GM21447 (cell line): ENCODE measurements at regions not wholly inside any gene's neighbourhood (a gene's known extent, or its start where the extent isn't known, plus 50 kb on each side); places are given as distances from the start of the nearest gene placed in this dataset.

ENCODE experiments used
- ATAC-seq: cut with Tn5 transposase; IDR thresholded peaks from one replicate; pipeline ENCODE4 v1.9.1; 2021; ENCODE audit not compliant: unreplicated experiment

DNA sequence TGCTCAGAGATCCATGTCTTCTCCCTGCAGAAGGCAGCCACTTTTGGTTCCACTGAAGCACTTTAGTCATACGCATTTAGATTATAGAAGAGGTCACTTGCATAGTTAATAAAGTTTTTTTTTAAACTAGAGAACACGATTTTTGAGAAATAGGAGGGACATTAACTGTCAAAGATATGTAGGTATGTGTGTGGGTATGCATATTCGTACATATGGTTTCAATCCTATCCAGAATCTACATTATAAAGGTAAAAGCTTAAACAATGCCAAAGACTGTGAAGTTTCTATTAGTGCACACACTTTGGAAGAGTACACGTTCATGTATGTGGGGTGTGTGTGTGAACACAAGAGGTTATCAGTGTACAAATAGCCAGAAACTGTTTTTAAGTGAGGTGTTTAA, 103.2 kb downstream of the BTBD3 start:
- ATAC-seq, result no peak

GRCh38 chr20:12022126-12022525, 104.4 kb downstream of the BTBD3 start:
- ATAC-seq, result no peak

DNA sequence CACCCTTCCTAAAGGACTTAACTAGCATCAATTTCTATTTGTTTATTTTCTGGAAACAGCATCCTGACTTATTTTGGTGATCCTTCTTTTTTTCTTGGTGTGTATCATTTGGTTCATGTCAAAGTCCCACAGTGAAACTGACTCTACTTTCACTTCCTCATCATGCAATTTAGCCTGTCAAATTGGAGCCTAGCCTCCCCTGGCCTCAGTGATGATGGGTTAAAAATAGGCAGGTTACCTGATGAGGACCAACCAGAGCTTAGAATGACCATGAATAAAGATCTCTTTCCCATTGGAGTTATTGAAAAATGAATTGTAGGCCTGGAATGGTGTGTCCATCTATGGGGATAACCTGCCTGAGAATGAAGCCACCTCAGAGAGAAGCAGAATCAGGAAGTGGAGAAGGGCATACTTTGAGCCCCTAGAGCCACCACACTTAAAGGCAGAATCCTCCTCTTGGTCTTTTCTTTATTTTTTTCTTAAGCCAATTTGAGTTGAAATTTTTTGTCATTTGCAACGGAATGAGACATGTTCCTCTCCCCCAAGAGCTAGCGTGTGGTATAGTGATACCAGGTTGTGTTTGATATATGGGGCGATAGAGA, 105.6 kb downstream of the BTBD3 start:
- ATAC-seq, result no peak

DNA sequence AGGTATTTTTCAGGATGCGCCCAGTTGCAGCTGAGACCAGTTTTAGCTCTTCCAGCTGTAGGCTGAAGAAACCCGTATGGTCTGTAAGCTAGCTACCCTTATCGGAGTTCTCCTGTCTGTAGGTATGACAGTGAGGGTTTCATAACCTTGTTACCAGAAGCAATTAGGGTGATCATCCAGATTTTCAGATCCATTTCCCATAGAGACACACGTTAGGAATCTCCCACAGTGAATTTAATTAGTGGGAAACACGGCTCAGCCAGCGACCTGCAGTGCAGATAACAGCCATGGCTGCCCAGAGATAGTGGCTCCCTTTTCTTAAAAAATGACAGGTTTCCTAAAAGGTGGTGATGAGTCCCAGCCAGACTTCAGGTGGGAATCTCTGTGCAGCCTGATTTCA, 111.1 kb downstream of the BTBD3 start:
- no peak for ATAC-seq

GRCh38 chr20:12030470-12030869, 112.8 kb downstream of the BTBD3 start:
- no peak for ATAC-seq

DNA sequence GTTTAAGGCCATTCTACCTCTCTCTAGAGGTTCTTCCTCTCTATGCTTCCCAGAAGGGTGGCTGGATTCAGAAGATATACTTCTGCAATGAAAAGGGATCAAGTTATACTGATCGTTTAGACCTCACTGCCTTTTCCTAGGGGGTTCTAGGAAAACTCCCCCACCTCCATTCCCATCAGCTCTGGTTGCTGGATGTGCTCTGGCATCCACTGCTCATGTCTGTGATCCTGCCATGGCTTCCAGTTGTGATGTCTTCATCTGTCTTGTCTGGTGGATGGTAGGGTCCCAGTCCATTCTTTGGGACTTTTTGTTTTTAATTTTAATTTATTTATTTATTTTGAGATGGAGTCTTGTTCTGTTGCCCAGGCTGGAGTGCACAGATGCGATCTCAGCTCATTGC, 118.4 kb downstream of the BTBD3 start:
- no peak for ATAC-seq

- no peak for ATAC-seq
These were observed 119.8 kb downstream of the BTBD3 start for GRCh38 chr20:12037521-12037920.

GRCh38 chr20:12040261-12040660, 122.6 kb downstream of the BTBD3 start:
- ATAC-seq, result no peak

GRCh38 chr20:12044969-12045368, 127.3 kb downstream of the BTBD3 start:
- no peak for ATAC-seq

GRCh38 chr20:12047838-12048432, 130.2 kb downstream of the BTBD3 start:
- ATAC-seq, result no peak

DNA sequence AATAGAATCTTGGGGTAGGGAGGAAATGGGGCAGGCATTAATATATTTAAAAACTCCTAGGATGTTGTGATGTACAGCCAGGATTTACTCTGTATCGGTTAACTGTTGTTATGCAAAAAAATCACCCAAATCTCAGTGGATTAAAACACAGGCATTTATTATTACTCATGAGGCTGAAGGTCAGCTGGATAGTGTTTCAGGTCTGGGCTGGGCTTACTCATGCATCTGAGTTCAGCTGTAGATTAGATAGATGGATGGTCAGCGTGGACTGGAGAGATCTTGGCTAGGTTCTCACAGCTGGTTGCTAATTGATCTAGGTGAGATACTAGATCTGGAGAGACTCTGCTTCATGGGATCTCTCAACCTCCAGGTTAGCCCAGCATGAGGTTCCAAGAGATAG, 131.4 kb downstream of the BTBD3 start:
- ATAC-seq, result no peak

- ATAC-seq, result no peak
These were observed 133.8 kb downstream of the BTBD3 start for GRCh38 chr20:12051206-12052163.

GRCh38 chr20:12053353-12053752, 135.7 kb downstream of the BTBD3 start:
- no peak for ATAC-seq

GRCh38 chr20:12054556-12054955, 136.9 kb downstream of the BTBD3 start:
- ATAC-seq, result no peak

DNA sequence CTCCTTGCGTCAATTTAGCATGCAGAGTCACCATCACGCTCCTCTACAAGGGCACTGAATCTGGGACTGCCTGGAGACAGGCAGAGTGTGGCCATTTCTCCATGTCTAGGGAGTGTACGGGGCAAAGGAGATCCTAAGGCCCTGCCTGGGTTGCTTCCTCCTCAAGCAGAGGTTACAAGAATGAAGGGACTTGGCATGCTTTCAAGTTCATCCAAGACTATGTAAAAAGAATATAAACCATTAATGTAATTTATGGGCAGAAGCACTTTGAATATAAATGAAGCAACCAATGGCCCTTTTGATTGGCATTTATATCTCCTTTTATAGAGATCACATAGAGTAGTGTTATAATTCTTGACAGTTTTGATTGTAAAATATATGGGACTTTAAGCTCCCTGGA, 137.5 kb downstream of the BTBD3 start:
- ATAC-seq, result no peak

- no peak for ATAC-seq
These were observed 139.1 kb downstream of the BTBD3 start for GRCh38 chr20:12056839-12057238.

GRCh38 chr20:12057778-12058177, 140.1 kb downstream of the BTBD3 start:
- ATAC-seq, result no peak

GRCh38 chr20:12058216-12058615, 140.5 kb downstream of the BTBD3 start:
- no peak for ATAC-seq

GRCh38 chr20:12061466-12061865, 143.8 kb downstream of the BTBD3 start:
- no peak for ATAC-seq

DNA sequence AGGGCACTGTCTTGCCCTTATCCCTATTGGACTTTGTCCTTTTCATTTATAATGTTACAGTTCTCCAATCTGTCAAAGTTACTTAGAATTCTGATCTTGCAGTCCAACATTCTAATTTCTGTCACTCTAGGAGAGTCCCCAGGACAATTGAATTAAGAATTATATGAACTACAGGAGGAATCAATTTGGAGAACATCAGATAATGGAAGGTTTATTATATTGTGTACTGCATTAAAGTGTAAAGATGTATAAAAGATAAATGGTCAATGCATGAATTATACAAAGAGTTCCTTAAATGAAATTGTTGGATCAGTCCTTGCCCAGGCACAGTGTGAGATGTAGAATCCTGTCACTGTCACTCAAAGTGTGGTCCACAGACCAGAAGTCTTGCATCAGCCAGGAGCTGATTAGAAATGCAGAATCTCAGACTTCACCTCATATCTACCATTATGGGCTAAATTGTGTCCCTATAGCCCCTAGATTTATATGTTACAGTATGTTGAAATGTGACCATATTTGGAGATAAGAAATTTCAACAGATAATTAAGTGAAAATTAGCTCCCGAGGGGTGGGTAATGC, 145.5 kb downstream of the BTBD3 start:
- ATAC-seq, result no peak

- no peak for ATAC-seq
These were observed 146.8 kb downstream of the BTBD3 start for GRCh38 chr20:12064540-12064939.

DNA sequence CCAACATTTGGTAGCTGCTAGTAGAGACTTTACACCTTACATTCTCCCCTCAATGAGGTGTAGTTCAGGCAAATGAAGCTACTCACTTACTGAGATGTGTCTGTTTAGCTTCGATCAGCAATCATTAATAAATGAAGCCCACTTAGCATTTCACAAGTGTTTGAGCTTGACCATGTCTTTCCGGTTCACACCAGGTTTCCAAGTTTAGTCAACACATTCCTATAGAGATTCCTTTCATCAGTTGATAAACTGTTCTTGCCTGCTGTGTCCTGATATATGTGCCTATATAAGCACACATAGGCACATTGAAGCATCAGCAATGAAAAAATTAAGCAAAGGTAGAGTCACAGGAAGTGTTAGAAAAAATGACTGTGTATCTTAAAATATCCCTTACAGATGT, 150.0 kb downstream of the BTBD3 start:
- ATAC-seq, result no peak
